ENCODE measurements at regions not wholly inside any gene's neighbourhood (a gene's known extent, or its start where the extent isn't known, plus 50 kb on each side); places are given as distances from the start of the nearest gene placed in this dataset.

DNA sequence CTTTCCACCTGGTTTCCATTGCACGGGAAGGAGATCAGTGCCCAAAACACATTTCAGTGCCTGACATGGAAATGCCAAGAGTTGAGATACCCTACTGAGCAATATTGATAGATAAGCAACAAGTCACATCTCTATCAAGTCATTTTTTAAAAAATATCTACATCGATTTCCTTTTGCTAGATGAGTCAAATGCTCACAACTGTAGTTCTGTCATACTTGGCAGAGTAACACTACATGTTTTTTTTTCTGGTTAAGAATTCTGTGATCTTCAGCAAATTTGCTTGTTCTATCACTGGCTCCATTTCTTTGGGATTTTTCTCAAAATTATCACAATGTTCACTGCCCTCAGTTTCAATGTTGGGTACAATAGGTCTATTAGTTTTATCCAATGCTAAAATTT, 145.4 kb downstream of the ZC3H11B start:
- TF ChIP-seq, protein P1, sequence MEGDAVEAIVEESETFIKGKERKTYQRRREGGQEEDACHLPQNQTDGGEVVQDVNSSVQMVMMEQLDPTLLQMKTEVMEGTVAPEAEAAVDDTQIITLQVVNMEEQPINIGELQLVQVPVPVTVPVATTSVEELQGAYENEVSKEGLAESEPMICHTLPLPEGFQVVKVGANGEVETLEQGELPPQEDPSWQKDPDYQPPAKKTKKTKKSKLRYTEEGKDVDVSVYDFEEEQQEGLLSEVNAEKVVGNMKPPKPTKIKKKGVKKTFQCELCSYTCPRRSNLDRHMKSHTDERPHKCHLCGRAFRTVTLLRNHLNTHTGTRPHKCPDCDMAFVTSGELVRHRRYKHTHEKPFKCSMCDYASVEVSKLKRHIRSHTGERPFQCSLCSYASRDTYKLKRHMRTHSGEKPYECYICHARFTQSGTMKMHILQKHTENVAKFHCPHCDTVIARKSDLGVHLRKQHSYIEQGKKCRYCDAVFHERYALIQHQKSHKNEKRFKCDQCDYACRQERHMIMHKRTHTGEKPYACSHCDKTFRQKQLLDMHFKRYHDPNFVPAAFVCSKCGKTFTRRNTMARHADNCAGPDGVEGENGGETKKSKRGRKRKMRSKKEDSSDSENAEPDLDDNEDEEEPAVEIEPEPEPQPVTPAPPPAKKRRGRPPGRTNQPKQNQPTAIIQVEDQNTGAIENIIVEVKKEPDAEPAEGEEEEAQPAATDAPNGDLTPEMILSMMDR (IDR thresholded peaks at IDR 0.05; ENCODE audit: extremely low read depth, low read depth, low read length): no peak
- Histone ChIP-seq H3K9me3 (ENCODE audit: low read depth, low read length) (no peaks in the 10 kb centered on the region), H3K36me3 (ENCODE audit: insufficient read depth, low read length) (no peaks in the 10 kb centered on the region), H3K79me2 (ENCODE audit: insufficient read depth, low read length) (no peaks in the 10 kb centered on the region), H3K4me3 (ENCODE audit: insufficient read depth, low read length) (no peak overlapping the region), H3K4me2 (ENCODE audit: insufficient read depth, low read length) (peak overlapping the region; percentile 21), H3K27me3 (ENCODE audit: insufficient read depth, low read length) (no peaks in the 10 kb centered on the region), H4K20me1 (ENCODE audit: insufficient read depth, low read length) (no peaks in the 10 kb centered on the region), H3K4me1 (ENCODE audit: insufficient read depth, low read length) (peaks cover 16% of the 10 kb centered on the region), H3K27ac (ENCODE audit: low read depth, low read length) (no peak overlapping the region), H2AFZ (ENCODE audit: low read length) (peak overlapping the region; percentile 20)
- no peak for DNase-seq (ENCODE audit: insufficient read length, low spot score, missing footprints)

DNA sequence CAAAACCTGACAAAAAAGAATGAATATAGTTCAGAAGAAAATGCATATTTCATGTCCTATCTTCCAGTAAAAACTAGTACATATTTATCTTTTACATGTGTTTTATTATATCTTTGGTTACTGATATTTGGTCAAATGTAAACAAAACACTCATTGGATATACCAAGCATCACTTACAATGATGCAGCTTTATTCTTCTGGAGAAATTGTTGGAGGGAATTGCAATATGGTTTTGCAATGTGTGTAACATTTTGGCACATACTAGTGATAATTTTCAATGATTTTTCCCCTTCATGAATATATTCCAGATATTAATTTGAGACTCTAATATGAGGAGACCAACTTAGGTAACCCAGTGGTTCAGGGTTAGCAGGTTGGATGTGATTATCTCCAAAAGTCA, 146.1 kb downstream of the ZC3H11B start:
- TF ChIP-seq, protein P1 (IDR thresholded peaks at IDR 0.05; ENCODE audit: extremely low read depth, low read depth, low read length): no peak
- H3K9me3 ChIP-seq (ENCODE audit: low read depth, low read length): no peaks in the 10 kb centered on the region
- no peak overlapping the region for H3K4me2 ChIP-seq (ENCODE audit: insufficient read depth, low read length)
- H3K27me3 ChIP-seq (ENCODE audit: insufficient read depth, low read length): no peaks in the 10 kb centered on the region
- H3K36me3 ChIP-seq (ENCODE audit: insufficient read depth, low read length): no peaks in the 10 kb centered on the region
- no peak overlapping the region for H3K4me3 ChIP-seq (ENCODE audit: insufficient read depth, low read length)
- no peak overlapping the region for H3K27ac ChIP-seq (ENCODE audit: low read depth, low read length)
- H4K20me1 ChIP-seq (ENCODE audit: insufficient read depth, low read length): no peaks in the 10 kb centered on the region
- no peaks in the 10 kb centered on the region for H3K79me2 ChIP-seq (ENCODE audit: insufficient read depth, low read length)
- no peak overlapping the region for H2AFZ ChIP-seq (ENCODE audit: low read length)
- H3K4me1 ChIP-seq (ENCODE audit: insufficient read depth, low read length): peaks cover 16% of the 10 kb centered on the region
- no peak for DNase-seq (ENCODE audit: insufficient read length, low spot score, missing footprints)

- Histone ChIP-seq H3K4me1 (ENCODE audit: insufficient read depth, low read length) (peaks cover 16% of the 10 kb centered on the region), H3K27me3 (ENCODE audit: insufficient read depth, low read length) (no peaks in the 10 kb centered on the region), H4K20me1 (ENCODE audit: insufficient read depth, low read length) (no peaks in the 10 kb centered on the region), H3K4me2 (ENCODE audit: insufficient read depth, low read length) (peak overlapping the region; percentile 29), H3K36me3 (ENCODE audit: insufficient read depth, low read length) (no peaks in the 10 kb centered on the region), H3K79me2 (ENCODE audit: insufficient read depth, low read length) (no peaks in the 10 kb centered on the region), H3K4me3 (ENCODE audit: insufficient read depth, low read length) (no peak overlapping the region), H3K27ac (ENCODE audit: low read depth, low read length) (peak overlapping the region; percentile 84), H3K9me3 (ENCODE audit: low read depth, low read length) (no peaks in the 10 kb centered on the region), H2AFZ (ENCODE audit: low read length) (peak overlapping the region; percentile 66)
- TF ChIP-seq, protein P1 (IDR thresholded peaks at IDR 0.05; ENCODE audit: extremely low read depth, low read depth, low read length): no peak
- DNase-seq (ENCODE audit: insufficient read length, low spot score, missing footprints): peak; percentile 83
Measured at GRCh38 chr1:219465212-219466093, 147.5 kb downstream of the ZC3H11B start.

DNA sequence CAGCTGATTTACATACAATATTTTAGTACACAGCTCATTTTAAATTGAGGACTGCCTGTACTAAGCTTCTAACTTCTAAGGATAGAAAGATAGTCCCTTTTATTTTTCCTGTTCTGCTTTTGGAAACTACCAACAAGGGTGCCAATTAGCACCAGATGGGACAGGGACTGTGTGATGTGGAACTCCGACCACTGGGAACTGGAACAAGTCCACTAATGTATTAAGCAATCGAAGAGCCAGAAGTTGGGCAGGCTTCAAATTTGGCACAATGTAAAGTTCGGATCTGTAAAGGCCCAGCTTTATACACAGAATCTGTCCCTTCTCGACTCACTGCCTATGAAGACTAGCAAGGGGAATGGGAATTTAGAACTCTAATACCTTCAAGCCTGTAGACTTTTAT, 149.3 kb downstream of the ZC3H11B start:
- Histone ChIP-seq H3K9me3 (ENCODE audit: low read depth, low read length) (no peaks in the 10 kb centered on the region), H3K4me2 (ENCODE audit: insufficient read depth, low read length) (no peak overlapping the region), H3K4me1 (ENCODE audit: insufficient read depth, low read length) (peaks cover 27% of the 10 kb centered on the region), H4K20me1 (ENCODE audit: insufficient read depth, low read length) (no peaks in the 10 kb centered on the region), H3K4me3 (ENCODE audit: insufficient read depth, low read length) (no peak overlapping the region), H3K27me3 (ENCODE audit: insufficient read depth, low read length) (no peaks in the 10 kb centered on the region), H3K79me2 (ENCODE audit: insufficient read depth, low read length) (no peaks in the 10 kb centered on the region), H2AFZ (ENCODE audit: low read length) (peak overlapping the region; percentile 18), H3K27ac (ENCODE audit: low read depth, low read length) (no peak overlapping the region), H3K36me3 (ENCODE audit: insufficient read depth, low read length) (no peaks in the 10 kb centered on the region)
- TF ChIP-seq, protein P1 (IDR thresholded peaks at IDR 0.05; ENCODE audit: extremely low read depth, low read depth, low read length): no peak
- DNase-seq (ENCODE audit: insufficient read length, low spot score, missing footprints): no peak
